GM18502 (cell line): ENCODE measurements at regions not wholly inside any gene's neighbourhood (a gene's known extent, or its start where the extent isn't known, plus 50 kb on each side); places are given as distances from the start of the nearest gene placed in this dataset.

Experiments used
- ATAC-seq: cut with Tn5 transposase; IDR thresholded peaks from one replicate; pipeline ENCODE4 v1.9.1; 2021; ENCODE audit warnings: mild to moderate bottlenecking; ENCODE audit not compliant: unreplicated experiment, poor library complexity

GRCh38 chr5:133779828-133780475, 167.6 kb upstream of the FSTL4 start:
- ATAC-seq: no peak

- ATAC-seq: no peak
Measured at GRCh38 chr5:133778636-133779035, 166.3 kb upstream of the FSTL4 start.

GRCh38 chr5:133777951-133778350, 165.6 kb upstream of the FSTL4 start:
- no peak for ATAC-seq

GRCh38 chr5:133775584-133776304, 163.4 kb upstream of the FSTL4 start:
- no peak for ATAC-seq

GRCh38 chr5:133773247-133774202, 161.2 kb upstream of the FSTL4 start:
- ATAC-seq: no peak

- ATAC-seq: no peak
Measured at GRCh38 chr5:133769842-133770241, 157.5 kb upstream of the FSTL4 start.

GRCh38 chr5:133763744-133764143, 151.4 kb upstream of the FSTL4 start:
- ATAC-seq: no peak

GRCh38 chr5:133761632-133762031, 149.3 kb upstream of the FSTL4 start:
- ATAC-seq: no peak

- no peak for ATAC-seq
Measured at GRCh38 chr5:133760532-133760931, 148.2 kb upstream of the FSTL4 start.

- no peak for ATAC-seq
Measured at GRCh38 chr5:133758641-133759040, 146.3 kb upstream of the FSTL4 start.

- no peak for ATAC-seq
Measured at GRCh38 chr5:133757396-133757945, 145.1 kb upstream of the FSTL4 start.

GRCh38 chr5:133756756-133757155, 144.4 kb upstream of the FSTL4 start:
- ATAC-seq: no peak

- ATAC-seq: no peak
Measured at GRCh38 chr5:133756036-133756435, 143.7 kb upstream of the FSTL4 start.

GRCh38 chr5:133754575-133755169, 142.3 kb upstream of the FSTL4 start:
- ATAC-seq: no peak

- ATAC-seq: no peak
Measured at GRCh38 chr5:133753856-133754255, 141.5 kb upstream of the FSTL4 start.

- ATAC-seq: no peak
Measured at GRCh38 chr5:133751846-133752245, 139.5 kb upstream of the FSTL4 start.

- ATAC-seq: no peak
Measured at GRCh38 chr5:133751421-133751820, 139.1 kb upstream of the FSTL4 start.

GRCh38 chr5:133750856-133751255, 138.5 kb upstream of the FSTL4 start:
- ATAC-seq: no peak

- ATAC-seq: no peak
Measured at GRCh38 chr5:133750356-133750755, 138.0 kb upstream of the FSTL4 start.

GRCh38 chr5:133749331-133749985, 137.1 kb upstream of the FSTL4 start:
- ATAC-seq: no peak
